GM21390 (cell line): ENCODE measurements at regions not wholly inside any gene's neighbourhood (a gene's known extent, or its start where the extent isn't known, plus 50 kb on each side); places are given as distances from the start of the nearest gene placed in this dataset.

ENCODE experiments used
- ATAC-seq: cut with Tn5 transposase; IDR thresholded peaks from one replicate; pipeline ENCODE4 v1.9.1; 2021; ENCODE audit not compliant: unreplicated experiment

DNA sequence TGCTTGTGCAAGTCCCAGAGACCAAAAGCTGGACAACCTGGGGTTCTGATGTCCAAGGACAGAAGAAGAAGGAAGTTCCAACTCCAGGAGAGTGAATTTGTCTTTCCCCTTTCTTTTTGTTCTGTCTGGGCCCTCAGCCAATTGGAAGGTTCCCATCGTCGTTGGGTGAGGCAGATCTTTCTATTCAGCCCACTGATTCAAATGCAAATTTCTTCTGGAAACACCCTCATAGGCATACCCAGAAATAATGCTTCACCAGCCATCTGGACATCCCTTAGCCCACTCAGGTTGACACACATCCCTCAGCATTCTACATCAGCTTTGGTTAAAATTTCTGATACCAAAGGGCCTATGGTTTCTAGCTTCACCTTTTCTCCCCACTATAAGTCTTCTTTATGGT, 156.5 kb downstream of the SP3 start:
- ATAC-seq = no peak

DNA sequence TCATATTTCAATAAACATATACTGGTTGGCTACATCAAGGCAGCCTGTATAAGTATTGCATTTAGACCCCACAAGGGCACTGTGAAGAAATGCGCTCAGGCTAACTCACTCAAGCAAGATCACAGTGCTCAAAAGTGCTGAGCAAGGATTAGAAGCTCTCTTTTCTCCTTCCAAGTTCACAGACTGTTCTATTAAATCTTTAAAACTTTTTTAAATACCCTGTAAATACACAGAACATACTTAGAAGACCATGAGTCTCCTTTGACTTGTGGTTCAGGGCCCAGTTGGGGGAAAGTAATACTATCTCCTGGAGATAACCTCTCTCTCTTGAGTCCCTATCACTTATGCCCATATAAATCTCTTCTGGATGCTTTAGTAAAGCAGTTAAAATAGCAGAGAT, 152.9 kb downstream of the SP3 start:
- ATAC-seq = no peak

GRCh38 chr2:173814306-173814705, 150.9 kb downstream of the SP3 start:
- no peak for ATAC-seq

DNA sequence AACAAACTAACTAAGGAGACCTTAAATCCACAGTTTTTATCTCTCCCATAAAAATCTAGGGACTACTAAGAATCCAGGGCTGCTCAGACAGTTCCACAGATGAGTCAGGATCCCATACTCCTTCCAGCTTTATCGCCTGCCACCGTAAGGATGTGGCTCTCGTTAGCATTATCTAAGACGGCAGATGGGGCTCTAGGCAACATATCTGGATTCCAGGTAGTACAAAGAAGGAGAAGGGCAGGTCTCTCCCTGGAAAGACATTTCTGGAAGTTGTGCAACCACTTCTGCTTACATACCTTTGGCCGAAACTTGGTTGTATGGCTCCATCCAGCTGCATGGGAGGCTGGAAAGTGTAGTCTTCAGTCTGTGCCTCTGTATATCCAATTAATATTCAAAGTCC, 149.4 kb downstream of the SP3 start:
- no peak for ATAC-seq

GRCh38 chr2:173817582-173817981, 147.6 kb downstream of the SP3 start:
- no peak for ATAC-seq

- ATAC-seq = no peak
These were observed 146.9 kb downstream of the SP3 start for GRCh38 chr2:173818285-173818684.

DNA sequence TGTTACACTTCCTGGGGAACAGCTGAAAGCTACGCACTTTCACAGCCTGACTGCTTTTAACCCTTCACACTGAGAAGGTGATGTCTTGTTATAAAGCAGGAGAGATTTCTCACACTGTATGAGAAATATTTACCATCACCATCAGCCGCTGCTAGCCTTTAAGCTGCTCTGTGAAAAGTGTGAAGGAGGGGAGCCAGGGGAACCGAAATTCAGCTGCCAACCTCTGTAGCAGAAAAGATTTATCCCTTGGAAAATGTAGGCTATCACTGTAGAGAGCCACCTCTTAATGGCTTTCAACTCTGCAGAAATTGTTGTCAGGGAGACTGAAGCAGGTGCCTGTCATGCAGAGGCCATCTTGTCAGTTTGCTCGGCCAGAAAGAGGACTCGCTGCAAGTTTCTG, 145.3 kb downstream of the SP3 start:
- ATAC-seq = no peak

GRCh38 chr2:173821451-173821850, 143.7 kb downstream of the SP3 start:
- ATAC-seq = no peak

DNA sequence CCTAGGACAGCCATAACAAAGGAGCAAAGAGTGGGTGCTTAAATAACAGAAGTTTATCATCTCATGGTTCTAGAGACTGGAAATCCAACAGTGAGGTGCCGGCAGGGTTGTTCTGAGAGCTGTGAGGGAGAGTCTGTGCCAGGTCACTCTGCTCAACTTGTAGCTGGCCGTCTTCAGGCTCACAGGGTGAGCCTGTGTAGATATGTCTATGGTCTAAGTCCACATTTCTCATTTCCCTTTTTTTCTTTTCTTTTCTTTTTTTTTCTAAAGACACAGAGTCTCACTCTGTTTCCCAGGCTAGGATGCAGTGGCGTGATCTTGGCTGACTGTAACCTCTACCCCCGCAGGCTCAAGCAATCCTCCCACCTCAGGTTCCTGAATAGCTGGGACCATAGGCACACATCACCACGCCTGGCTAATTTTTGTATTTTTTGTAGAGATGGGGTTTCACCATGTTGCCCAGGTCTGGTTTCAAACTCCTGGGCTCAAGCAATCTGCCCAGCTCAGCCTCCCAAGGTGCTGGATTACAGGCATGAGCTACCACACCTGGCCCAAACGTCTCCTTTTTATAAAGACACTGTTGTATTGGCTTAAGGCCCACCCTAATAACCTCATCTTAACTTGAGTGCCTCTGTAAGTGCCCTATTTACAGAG, 142.2 kb downstream of the SP3 start:
- ATAC-seq = no peak

GRCh38 chr2:173823543-173823939, 141.6 kb downstream of the SP3 start:
- no peak for ATAC-seq

GRCh38 chr2:173828189-173829142, 136.7 kb downstream of the SP3 start:
- no peak for ATAC-seq

- ATAC-seq = no peak
These were observed 135.4 kb downstream of the SP3 start for GRCh38 chr2:173829727-173830126.

DNA sequence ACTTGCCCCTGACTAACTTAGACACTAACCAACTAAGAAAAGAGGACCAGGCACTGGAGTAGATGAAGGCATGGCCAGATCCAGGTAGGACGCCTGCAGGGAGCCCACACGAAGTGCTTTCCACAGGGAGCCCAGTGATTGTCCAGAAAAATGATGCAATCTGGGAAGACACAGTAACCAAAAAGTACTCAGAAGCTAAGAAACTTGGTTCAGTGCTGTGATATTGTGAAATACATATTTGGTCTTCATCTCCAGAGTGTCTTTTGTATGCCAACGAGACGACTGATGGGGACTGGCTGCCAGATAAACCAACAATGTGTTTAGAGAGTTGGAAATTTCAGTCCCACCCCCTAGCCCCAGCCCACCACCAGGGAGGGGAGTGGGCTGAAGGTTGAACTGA, 135.0 kb downstream of the SP3 start:
- no peak for ATAC-seq

DNA sequence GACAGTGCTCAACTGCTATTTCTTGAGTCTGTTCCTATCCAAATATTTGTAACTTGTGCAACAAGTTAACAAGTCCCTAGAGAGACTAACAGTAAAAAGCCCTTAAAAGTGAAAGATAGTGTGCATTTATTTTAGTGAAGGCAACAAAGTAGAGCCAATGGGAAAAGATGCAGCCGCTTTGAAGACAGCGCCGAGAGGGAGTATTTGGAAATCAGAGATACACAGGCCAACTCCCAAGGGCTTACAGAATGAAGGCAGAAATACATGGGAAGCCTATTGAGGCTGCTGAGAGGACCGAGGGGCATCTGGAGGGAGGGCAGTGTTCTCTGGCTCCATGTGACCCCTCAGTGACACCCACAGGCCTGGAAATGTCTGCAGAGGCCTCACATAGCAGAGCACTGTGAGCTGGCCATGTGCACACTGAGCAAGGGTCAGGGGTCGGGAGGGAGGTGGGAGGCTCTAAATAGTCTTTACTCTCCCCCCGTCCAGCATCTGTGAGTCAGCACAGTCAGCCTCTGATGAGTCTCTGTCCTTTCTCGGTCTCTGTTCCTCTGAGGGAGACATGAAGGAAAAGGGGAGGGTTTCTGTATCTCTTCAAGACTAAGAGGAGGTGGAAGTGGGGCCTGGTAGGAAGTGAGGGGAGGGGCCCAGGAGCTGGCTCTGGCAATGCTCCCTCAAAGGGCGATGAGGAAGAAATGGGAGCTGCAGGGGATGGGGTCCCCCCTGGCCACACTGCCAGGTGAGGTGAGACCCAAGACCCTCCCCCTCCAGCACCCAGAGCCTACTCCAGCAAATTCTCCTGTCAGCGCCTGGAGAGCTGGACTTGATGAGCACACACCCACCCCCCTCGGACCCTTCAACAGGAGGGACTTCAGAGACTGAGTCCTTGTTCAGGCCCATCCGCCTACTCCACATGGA, 133.6 kb downstream of the SP3 start:
- no peak for ATAC-seq

DNA sequence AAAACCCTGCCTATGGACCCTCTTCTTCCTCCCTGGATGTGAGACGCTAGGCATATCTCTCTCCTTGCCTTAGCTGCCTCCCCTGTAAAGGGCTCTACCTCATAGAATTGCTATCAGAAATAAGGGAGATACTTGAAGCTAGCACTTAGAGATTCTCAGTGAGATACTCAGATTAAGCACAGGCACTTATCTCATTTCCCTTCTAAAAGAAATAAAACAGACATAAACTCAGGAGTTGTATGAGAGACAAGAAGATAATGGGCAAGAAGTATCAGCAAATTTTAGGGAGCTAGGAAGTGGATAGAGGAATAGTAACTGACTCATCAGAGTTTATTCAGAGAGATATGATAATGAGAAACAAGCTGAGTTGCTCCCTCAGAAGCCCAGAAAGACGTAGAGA, 131.0 kb downstream of the SP3 start:
- ATAC-seq = no peak

- no peak for ATAC-seq
These were observed 129.4 kb downstream of the SP3 start for GRCh38 chr2:173835726-173836125.

- no peak for ATAC-seq
These were observed 124.1 kb downstream of the SP3 start for GRCh38 chr2:173841110-173841509.

DNA sequence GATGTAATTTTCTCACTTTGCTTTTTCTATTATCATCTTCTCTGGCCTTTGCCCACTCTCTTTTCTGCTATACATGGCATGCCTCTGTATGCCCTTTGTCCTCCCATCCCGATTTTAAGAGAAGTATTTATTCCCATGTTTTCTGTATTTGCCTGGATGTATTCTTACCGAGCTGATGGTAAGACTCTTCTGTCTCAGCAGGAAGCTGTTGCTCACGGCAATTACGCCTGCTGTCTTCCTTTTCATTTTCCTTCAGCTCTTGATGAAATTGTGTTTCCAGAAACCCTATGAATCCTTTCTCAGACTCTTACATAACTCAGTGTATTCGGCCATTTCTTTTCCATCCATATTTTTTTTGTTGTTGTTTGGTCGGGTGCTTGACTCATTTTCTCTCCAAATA, 121.6 kb downstream of the SP3 start:
- ATAC-seq = no peak

DNA sequence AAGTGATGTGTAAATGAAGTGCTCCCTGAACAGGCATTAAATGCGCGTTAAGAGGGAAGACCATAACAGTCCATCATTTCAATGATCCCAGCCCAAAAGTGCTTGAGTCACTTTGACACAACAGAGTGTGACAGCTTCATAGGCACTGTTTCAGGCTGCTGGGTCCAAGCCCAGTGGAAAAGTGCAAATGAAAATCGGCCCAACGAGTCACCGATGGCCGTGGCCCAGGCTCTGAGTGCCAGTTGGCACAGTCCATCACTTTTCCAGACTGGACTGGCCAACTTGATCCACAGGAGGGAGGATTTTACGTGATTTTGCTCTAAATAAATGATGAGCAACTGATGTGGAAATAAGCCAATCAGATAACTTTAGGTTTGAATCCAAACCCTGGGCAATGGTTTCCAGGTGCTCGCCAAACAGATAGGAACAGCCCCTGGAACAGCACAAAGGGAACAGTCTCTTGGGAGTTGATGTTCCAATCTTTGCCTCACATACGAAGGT, 114.0 kb downstream of the SP3 start:
- ATAC-seq = no peak

GRCh38 chr2:173854141-173854540, 111.0 kb downstream of the SP3 start:
- ATAC-seq = no peak

GRCh38 chr2:173854840-173855239, 110.3 kb downstream of the SP3 start:
- no peak for ATAC-seq
